SK-N-SH treated with all-trans-retinoic acid at 6 μM for 48 hours (cell line): ENCODE measurements at regions not wholly inside any gene's neighbourhood (a gene's known extent, or its start where the extent isn't known, plus 50 kb on each side); places are given as distances from the start of the nearest gene placed in this dataset.

ENCODE experiments used
- SNAI2 ChIP-seq: fragments of 250-450 bp; sonication (Bioruptor Pico); IDR thresholded peaks from 2 replicates; pipeline ENCODE4 v1.5.0; 2020; ENCODE audit warnings: mild to moderate bottlenecking, moderate library complexity
- TCF4 ChIP-seq: fragments of 250-450 bp; sonication (Bioruptor Pico); IDR thresholded peaks from 2 replicates; pipeline ENCODE4 v1.8.0; 2021; ENCODE audit warnings: mild to moderate bottlenecking, moderate library complexity, borderline replicate concordance
- TOX ChIP-seq: fragments of 250-450 bp; sonication (Bioruptor Pico); IDR thresholded peaks from 2 replicates; pipeline ENCODE4 v1.8.0; 2021; ENCODE audit warnings: mild to moderate bottlenecking, moderate library complexity, borderline replicate concordance
- ZC3H10 ChIP-seq: fragments of 250-450 bp; sonication (Bioruptor Pico); IDR thresholded peaks from 2 replicates; pipeline ENCODE4 v1.5.1; 2021; ENCODE audit warnings: mild to moderate bottlenecking, moderate library complexity
- ZNF70 ChIP-seq: fragments of 450-650 bp; formaldehyde crosslinking; IDR thresholded peaks from 2 replicates; pipeline ENCODE4 v1.5.0; 2020; ENCODE audit warnings: mild to moderate bottlenecking, moderate library complexity
- TF ChIP-seq, protein P1 (sequence below): fragments of 250-450 bp; sonication (Bioruptor Pico); IDR thresholded peaks from 2 replicates; pipeline ENCODE4 v1.5.1; 2020; ENCODE audit warnings: low read depth, mild to moderate bottlenecking, moderate library complexity
- TF ChIP-seq, protein P2 (sequence below): fragments of 250-450 bp; sonication (Bioruptor Pico); IDR thresholded peaks from 2 replicates; pipeline ENCODE4 v1.8.0; 2020; ENCODE audit warnings: mild to moderate bottlenecking, moderate library complexity, borderline replicate concordance
- TF ChIP-seq, protein P3 (sequence below): fragments of 250-450 bp; sonication (Bioruptor Pico); IDR thresholded peaks from 2 replicates; pipeline ENCODE4 v1.5.1; 2021; ENCODE audit warnings: mild to moderate bottlenecking, moderate library complexity

DNA sequence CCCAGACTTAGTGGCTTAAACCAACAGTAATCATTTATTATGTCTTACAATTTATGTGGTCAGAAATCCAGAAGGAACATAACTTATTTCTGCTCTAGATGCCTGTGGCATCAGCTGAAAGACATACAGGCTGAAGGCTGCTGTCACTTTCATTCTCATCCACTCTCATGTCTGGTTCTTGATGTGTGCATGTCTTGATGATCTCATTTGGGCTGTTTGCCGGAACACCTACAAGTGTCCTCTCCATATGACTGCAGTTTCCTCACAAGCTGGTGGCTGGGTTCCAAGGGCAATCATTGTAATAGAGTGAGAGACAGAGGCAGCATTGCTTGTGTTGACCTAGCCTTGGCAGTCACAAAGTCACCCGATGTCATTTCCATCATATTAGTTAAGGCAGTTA is 1375.9 kb upstream of the RAG2 start:
- no peak for TF ChIP-seq ZC3H10 (CRISPR knock-in tag)
- no peak for TF ChIP-seq TOX (CRISPR knock-in tag)
- TF ChIP-seq ZNF70 (CRISPR knock-in tag), result no peak
- TF ChIP-seq, protein P1, sequence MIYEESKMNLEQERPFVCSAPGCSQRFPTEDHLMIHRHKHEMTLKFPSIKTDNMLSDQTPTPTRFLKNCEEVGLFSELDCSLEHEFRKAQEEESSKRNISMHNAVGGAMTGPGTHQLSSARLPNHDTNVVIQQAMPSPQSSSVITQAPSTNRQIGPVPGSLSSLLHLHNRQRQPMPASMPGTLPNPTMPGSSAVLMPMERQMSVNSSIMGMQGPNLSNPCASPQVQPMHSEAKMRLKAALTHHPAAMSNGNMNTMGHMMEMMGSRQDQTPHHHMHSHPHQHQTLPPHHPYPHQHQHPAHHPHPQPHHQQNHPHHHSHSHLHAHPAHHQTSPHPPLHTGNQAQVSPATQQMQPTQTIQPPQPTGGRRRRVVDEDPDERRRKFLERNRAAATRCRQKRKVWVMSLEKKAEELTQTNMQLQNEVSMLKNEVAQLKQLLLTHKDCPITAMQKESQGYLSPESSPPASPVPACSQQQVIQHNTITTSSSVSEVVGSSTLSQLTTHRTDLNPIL (CRISPR knock-in tag), result no peak
- TF ChIP-seq, protein P2, sequence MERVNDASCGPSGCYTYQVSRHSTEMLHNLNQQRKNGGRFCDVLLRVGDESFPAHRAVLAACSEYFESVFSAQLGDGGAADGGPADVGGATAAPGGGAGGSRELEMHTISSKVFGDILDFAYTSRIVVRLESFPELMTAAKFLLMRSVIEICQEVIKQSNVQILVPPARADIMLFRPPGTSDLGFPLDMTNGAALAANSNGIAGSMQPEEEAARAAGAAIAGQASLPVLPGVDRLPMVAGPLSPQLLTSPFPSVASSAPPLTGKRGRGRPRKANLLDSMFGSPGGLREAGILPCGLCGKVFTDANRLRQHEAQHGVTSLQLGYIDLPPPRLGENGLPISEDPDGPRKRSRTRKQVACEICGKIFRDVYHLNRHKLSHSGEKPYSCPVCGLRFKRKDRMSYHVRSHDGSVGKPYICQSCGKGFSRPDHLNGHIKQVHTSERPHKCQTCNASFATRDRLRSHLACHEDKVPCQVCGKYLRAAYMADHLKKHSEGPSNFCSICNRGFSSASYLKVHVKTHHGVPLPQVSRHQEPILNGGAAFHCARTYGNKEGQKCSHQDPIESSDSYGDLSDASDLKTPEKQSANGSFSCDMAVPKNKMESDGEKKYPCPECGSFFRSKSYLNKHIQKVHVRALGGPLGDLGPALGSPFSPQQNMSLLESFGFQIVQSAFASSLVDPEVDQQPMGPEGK (CRISPR knock-in tag), result no peak
- no peak for TF ChIP-seq TCF4 (CRISPR knock-in tag)
- TF ChIP-seq, protein P3, sequence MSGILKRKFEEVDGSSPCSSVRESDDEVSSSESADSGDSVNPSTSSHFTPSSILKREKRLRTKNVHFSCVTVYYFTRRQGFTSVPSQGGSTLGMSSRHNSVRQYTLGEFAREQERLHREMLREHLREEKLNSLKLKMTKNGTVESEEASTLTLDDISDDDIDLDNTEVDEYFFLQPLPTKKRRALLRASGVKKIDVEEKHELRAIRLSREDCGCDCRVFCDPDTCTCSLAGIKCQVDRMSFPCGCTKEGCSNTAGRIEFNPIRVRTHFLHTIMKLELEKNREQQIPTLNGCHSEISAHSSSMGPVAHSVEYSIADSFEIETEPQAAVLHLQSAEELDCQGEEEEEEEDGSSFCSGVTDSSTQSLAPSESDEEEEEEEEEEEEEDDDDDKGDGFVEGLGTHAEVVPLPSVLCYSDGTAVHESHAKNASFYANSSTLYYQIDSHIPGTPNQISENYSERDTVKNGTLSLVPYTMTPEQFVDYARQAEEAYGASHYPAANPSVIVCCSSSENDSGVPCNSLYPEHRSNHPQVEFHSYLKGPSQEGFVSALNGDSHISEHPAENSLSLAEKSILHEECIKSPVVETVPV (CRISPR knock-in tag), result no peak
- no peak for TF ChIP-seq SNAI2 (CRISPR knock-in tag)
